ENCODE measurements at regions not wholly inside any gene's neighbourhood (a gene's known extent, or its start where the extent isn't known, plus 50 kb on each side); places are given as distances from the start of the nearest gene placed in this dataset.

GRCh38 chr13:31413516-31413915 is 213.7 kb downstream of the B3GLCT start:
- POLR2A ChIA-PET: no interaction called here
- CTCF ChIA-PET: interaction anchor here (0.9 to 2.4 kb wide), 2 partner anchors 11 to 14 kb away, joined by 3 to 6 read pairs; no protein-coding TSS in a partner anchor

GRCh38 chr13:31416066-31416465 is 216.3 kb downstream of the B3GLCT start:
- Histone ChIP-seq H3K9me3 (ENCODE audit: control extremely low read depth in 1 of 5, control insufficient read depth in 4 of 5, insufficient read depth in 2 of 5, low read depth in 1 of 5, low read length in 4 of 5) (no peaks in the 10 kb centered on the region), H3K27me3 (replicated peaks in 2 of 5; ENCODE audit: control insufficient read depth in 4 of 5, insufficient read depth in 5 of 5, low read length in 4 of 5) (peaks cover 0 to 4% (median 0%) of the 10 kb centered on the region in 5 experiments), H3K27ac (ENCODE audit: insufficient read depth in 1 of 2, low read depth in 1 of 2, low read length in 2 of 2, poor library complexity in 1 of 2, severe bottlenecking in 2 of 2) (no peak overlapping the region), H3K4me1 (ENCODE audit: control extremely low read depth in 1 of 4, control insufficient read depth in 4 of 4, insufficient read depth in 4 of 4, low read length in 3 of 4) (no peaks in the 10 kb centered on the region), H3K4me3 (ENCODE audit: control insufficient read depth in 1 of 7, extremely low read depth in 1 of 7, insufficient read depth in 4 of 7, low read depth in 2 of 7, low read length in 6 of 7) (no peak overlapping the region), H3K36me3 (ENCODE audit: control insufficient read depth in 4 of 4, insufficient read depth in 4 of 4, low read length in 3 of 4) (no peaks in the 10 kb centered on the region)
- POLR2A ChIA-PET: interaction anchor here (0.6 kb wide), 1 partner anchor 167 kb away, joined by 3 read pairs; no protein-coding TSS in a partner anchor
- 98% methylated on average over 4 of the region's 4 CpGs for WGBS (ENCODE audit: insufficient coverage)
- DNase-seq: no peak
- CTCF ChIA-PET: no interaction called here

More at GRCh38 chr13:31413516-31413915, 213.7 kb downstream of the B3GLCT start:
- no peaks in the 10 kb centered on the region for H3K9me3 ChIP-seq (ENCODE audit: control extremely low read depth in 1 of 5, control insufficient read depth in 4 of 5, insufficient read depth in 2 of 5, low read depth in 1 of 5, low read length in 4 of 5)
- WGBS (ENCODE audit: insufficient coverage): no CpG with 5 or more reads among the region's 3 CpGs
- no peak overlapping the region for H3K27ac ChIP-seq (ENCODE audit: insufficient read depth in 1 of 2, low read depth in 1 of 2, low read length in 2 of 2, poor library complexity in 1 of 2, severe bottlenecking in 2 of 2)
- H3K36me3 ChIP-seq (ENCODE audit: control insufficient read depth in 4 of 4, insufficient read depth in 4 of 4, low read length in 3 of 4): no peaks in the 10 kb centered on the region
- DNase-seq: no peak
- peaks cover 0 to 4% (median 0%) of the 10 kb centered on the region in 5 experiments for H3K27me3 ChIP-seq (replicated peaks in 2 of 5; ENCODE audit: control insufficient read depth in 4 of 5, insufficient read depth in 5 of 5, low read length in 4 of 5)
- no peaks in the 10 kb centered on the region for H3K4me1 ChIP-seq (ENCODE audit: control extremely low read depth in 1 of 4, control insufficient read depth in 4 of 4, insufficient read depth in 4 of 4, low read length in 3 of 4)
- H3K4me3 ChIP-seq (ENCODE audit: control insufficient read depth in 1 of 7, extremely low read depth in 1 of 7, insufficient read depth in 4 of 7, low read depth in 2 of 7, low read length in 6 of 7): no peak overlapping the region

- Histone ChIP-seq H3K4me1 (ENCODE audit: control extremely low read depth in 1 of 4, control insufficient read depth in 4 of 4, insufficient read depth in 4 of 4, low read length in 3 of 4) (no peaks in the 10 kb centered on the region), H3K4me3 (ENCODE audit: control insufficient read depth in 1 of 7, extremely low read depth in 1 of 7, insufficient read depth in 4 of 7, low read depth in 2 of 7, low read length in 6 of 7) (no peak overlapping the region), H3K27ac (ENCODE audit: insufficient read depth in 1 of 2, low read depth in 1 of 2, low read length in 2 of 2, poor library complexity in 1 of 2, severe bottlenecking in 2 of 2) (no peak overlapping the region), H3K9me3 (ENCODE audit: control extremely low read depth in 1 of 5, control insufficient read depth in 4 of 5, insufficient read depth in 2 of 5, low read depth in 1 of 5, low read length in 4 of 5) (no peaks in the 10 kb centered on the region), H3K36me3 (ENCODE audit: control insufficient read depth in 4 of 4, insufficient read depth in 4 of 4, low read length in 3 of 4) (no peaks in the 10 kb centered on the region), H3K27me3 (replicated peaks in 2 of 5; ENCODE audit: control insufficient read depth in 4 of 5, insufficient read depth in 5 of 5, low read length in 4 of 5) (peaks cover 0 to 2% (median 0%) of the 10 kb centered on the region in 5 experiments)
- no peak for DNase-seq
- ChIA-PET POLR2A (no interaction called here), CTCF (no interaction called here)
- WGBS (ENCODE audit: insufficient coverage): no CpG with 5 or more reads among the region's 2 CpGs
These were observed 218.4 kb downstream of the B3GLCT start for GRCh38 chr13:31418186-31418585.

GRCh38 chr13:31421756-31422155 is 222.0 kb downstream of the B3GLCT start:
- H3K27me3 ChIP-seq (replicated peaks in 2 of 5; ENCODE audit: control insufficient read depth in 4 of 5, insufficient read depth in 5 of 5, low read length in 4 of 5): no peaks in the 10 kb centered on the region
- no CpG with 5 or more reads among the region's 1 CpG for WGBS (ENCODE audit: insufficient coverage)
- no peak overlapping the region for H3K27ac ChIP-seq (ENCODE audit: insufficient read depth in 1 of 2, low read depth in 1 of 2, low read length in 2 of 2, poor library complexity in 1 of 2, severe bottlenecking in 2 of 2)
- no peaks in the 10 kb centered on the region for H3K4me1 ChIP-seq (ENCODE audit: control extremely low read depth in 1 of 4, control insufficient read depth in 4 of 4, insufficient read depth in 4 of 4, low read length in 3 of 4)
- POLR2A ChIA-PET: no interaction called here
- H3K9me3 ChIP-seq (ENCODE audit: control extremely low read depth in 1 of 5, control insufficient read depth in 4 of 5, insufficient read depth in 2 of 5, low read depth in 1 of 5, low read length in 4 of 5): no peaks in the 10 kb centered on the region
- CTCF ChIA-PET: interaction anchor here (0.8 kb wide), 1 partner anchor 454 kb away, joined by 3 read pairs; no protein-coding TSS in a partner anchor
- no peaks in the 10 kb centered on the region for H3K36me3 ChIP-seq (ENCODE audit: control insufficient read depth in 4 of 4, insufficient read depth in 4 of 4, low read length in 3 of 4)
- no peak overlapping the region for H3K4me3 ChIP-seq (ENCODE audit: control insufficient read depth in 1 of 7, extremely low read depth in 1 of 7, insufficient read depth in 4 of 7, low read depth in 2 of 7, low read length in 6 of 7)
- no peak for DNase-seq

GRCh38 chr13:31424130-31424729 is 224.5 kb downstream of the B3GLCT start:
- H3K36me3 ChIP-seq (ENCODE audit: control insufficient read depth in 4 of 4, insufficient read depth in 4 of 4, low read length in 3 of 4): no peaks in the 10 kb centered on the region
- ChIA-PET CTCF (interaction anchor here (0.9 to 2.3 kb wide), 8 partner anchors 9 to 193 kb away, joined by 3 to 18 read pairs (median 4); no protein-coding TSS in a partner anchor), POLR2A (no interaction called here)
- H3K27ac ChIP-seq (ENCODE audit: insufficient read depth in 1 of 2, low read depth in 1 of 2, low read length in 2 of 2, poor library complexity in 1 of 2, severe bottlenecking in 2 of 2): no peak overlapping the region
- H3K4me1 ChIP-seq (ENCODE audit: control extremely low read depth in 1 of 4, control insufficient read depth in 4 of 4, insufficient read depth in 4 of 4, low read length in 3 of 4): no peaks in the 10 kb centered on the region
- H3K9me3 ChIP-seq (ENCODE audit: control extremely low read depth in 1 of 5, control insufficient read depth in 4 of 5, insufficient read depth in 2 of 5, low read depth in 1 of 5, low read length in 4 of 5): peaks cover 0 to 1% (median 0%) of the 10 kb centered on the region in 5 experiments
- peak overlapping the region in 1 of 7 experiments; percentile 17 for H3K4me3 ChIP-seq (ENCODE audit: control insufficient read depth in 1 of 7, extremely low read depth in 1 of 7, insufficient read depth in 4 of 7, low read depth in 2 of 7, low read length in 6 of 7)
- DNase-seq: peak; percentile 58 to 77 (median 74)
- no peaks in the 10 kb centered on the region for H3K27me3 ChIP-seq (replicated peaks in 2 of 5; ENCODE audit: control insufficient read depth in 4 of 5, insufficient read depth in 5 of 5, low read length in 4 of 5)
- WGBS (ENCODE audit: insufficient coverage): 4% methylated on average over 6 of the region's 6 CpGs

- H3K9me3 ChIP-seq (ENCODE audit: control extremely low read depth in 1 of 5, control insufficient read depth in 4 of 5, insufficient read depth in 2 of 5, low read depth in 1 of 5, low read length in 4 of 5): peaks cover 0 to 1% (median 0%) of the 10 kb centered on the region in 5 experiments
- H3K27me3 ChIP-seq (replicated peaks in 2 of 5; ENCODE audit: control insufficient read depth in 4 of 5, insufficient read depth in 5 of 5, low read length in 4 of 5): peaks cover 0 to 3% (median 0%) of the 10 kb centered on the region in 5 experiments
- no peak overlapping the region for H3K27ac ChIP-seq (ENCODE audit: insufficient read depth in 1 of 2, low read depth in 1 of 2, low read length in 2 of 2, poor library complexity in 1 of 2, severe bottlenecking in 2 of 2)
- H3K4me1 ChIP-seq (ENCODE audit: control extremely low read depth in 1 of 4, control insufficient read depth in 4 of 4, insufficient read depth in 4 of 4, low read length in 3 of 4): no peaks in the 10 kb centered on the region
- DNase-seq: no peak
- ChIA-PET CTCF (interaction anchor here (0.6 to 2.0 kb wide), 3 partner anchors 12 to 305 kb away, joined by 3 to 6 read pairs (median 4); no protein-coding TSS in a partner anchor), POLR2A (no interaction called here)
- H3K36me3 ChIP-seq (ENCODE audit: control insufficient read depth in 4 of 4, insufficient read depth in 4 of 4, low read length in 3 of 4): no peaks in the 10 kb centered on the region
- no peak overlapping the region for H3K4me3 ChIP-seq (ENCODE audit: control insufficient read depth in 1 of 7, extremely low read depth in 1 of 7, insufficient read depth in 4 of 7, low read depth in 2 of 7, low read length in 6 of 7)
These were observed 226.6 kb downstream of the B3GLCT start for GRCh38 chr13:31426395-31426794.

Data from common myeloid progenitor, CD34-positive (primary cell).